Keratinocyte (primary cell): ENCODE measurements at regions not wholly inside any gene's neighbourhood (a gene's known extent, or its start where the extent isn't known, plus 50 kb on each side); places are given as distances from the start of the nearest gene placed in this dataset.

Experiments
- CTCF ChIP-seq, 3 experiments: IDR thresholded peaks in 1 of 3; conservative IDR thresholded peaks in 1 of 3; optimal IDR thresholded peaks in 1 of 3; 2 replicates in 2 of 3; 3 replicates in 1 of 3; pipeline versions ENCODE3 to v1.5.1; 2011; ENCODE audit warnings: low read length in 3 of 3, mild to moderate bottlenecking in 3 of 3, moderate library complexity in 2 of 3, control low read depth in 1 of 3, inconsistent platforms in 1 of 3; ENCODE audit not compliant: insufficient read depth in 2 of 3; ENCODE audit errors: extremely low read depth in 1 of 3
- EZH2 ChIP-seq: IDR thresholded peaks from one replicate; pipeline ENCODE4 v1.6.1; 2012; ENCODE audit warnings: inconsistent platforms, mild to moderate bottlenecking, low read length, moderate library complexity

- TF ChIP-seq EZH2, result no peak
- TF ChIP-seq CTCF (optimal IDR thresholded peaks at IDR 0.05 in 1 of 3, IDR thresholded peaks at IDR 0.05 in 1 of 3, conservative IDR thresholded peaks at IDR 0.05 in 1 of 3; ENCODE audit: extremely low read depth in 1 of 3, insufficient read depth in 2 of 3, low read length in 3 of 3), result no peak
Measured at GRCh38 chr13:64680739-64681138, 2549.4 kb downstream of the PCDH9 start.
